DOHH2 (cell line): ENCODE measurements at regions not wholly inside any gene's neighbourhood (a gene's known extent, or its start where the extent isn't known, plus 50 kb on each side); places are given as distances from the start of the nearest gene placed in this dataset.

Experiments used
- EZH2phosphoT487 ChIP-seq: fragments of 200-600 bp; sonication (generic); IDR thresholded peaks from 2 replicates; pipeline ENCODE4 v1.6.1; 2017; ENCODE audit warnings: borderline replicate concordance, mild to moderate bottlenecking, antibody characterized with exemption, low read length, moderate library complexity, mixed read lengths
- TF ChIP-seq, protein P1 (sequence below): fragments of 200-600 bp; sonication (generic); IDR thresholded peaks from one replicate; pipeline ENCODE4 v1.5.1; 2014; ENCODE audit warnings: antibody characterized with exemption, mild to moderate bottlenecking, low read depth, low read length; ENCODE audit not compliant: poor library complexity, severe bottlenecking

DNA sequence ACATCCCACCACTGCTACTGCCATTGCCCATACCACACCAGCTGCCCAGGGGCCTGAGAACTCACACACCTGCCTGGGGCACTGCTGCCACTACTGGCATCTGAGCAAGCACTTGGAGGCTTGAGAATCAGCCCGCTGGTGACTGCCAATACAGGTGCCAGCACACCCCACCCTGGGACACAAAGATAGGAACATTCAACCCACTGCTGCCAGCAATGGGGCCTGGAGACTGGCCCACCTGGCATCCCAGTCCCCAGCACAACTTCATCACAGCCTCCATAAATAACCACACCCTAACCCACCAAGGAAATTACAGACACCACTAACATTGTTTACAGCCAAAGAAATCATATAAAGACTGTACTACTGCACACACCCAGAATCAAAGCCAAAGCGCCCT is 115.9 kb downstream of the SLC16A9 start:
- TF ChIP-seq, protein P1, sequence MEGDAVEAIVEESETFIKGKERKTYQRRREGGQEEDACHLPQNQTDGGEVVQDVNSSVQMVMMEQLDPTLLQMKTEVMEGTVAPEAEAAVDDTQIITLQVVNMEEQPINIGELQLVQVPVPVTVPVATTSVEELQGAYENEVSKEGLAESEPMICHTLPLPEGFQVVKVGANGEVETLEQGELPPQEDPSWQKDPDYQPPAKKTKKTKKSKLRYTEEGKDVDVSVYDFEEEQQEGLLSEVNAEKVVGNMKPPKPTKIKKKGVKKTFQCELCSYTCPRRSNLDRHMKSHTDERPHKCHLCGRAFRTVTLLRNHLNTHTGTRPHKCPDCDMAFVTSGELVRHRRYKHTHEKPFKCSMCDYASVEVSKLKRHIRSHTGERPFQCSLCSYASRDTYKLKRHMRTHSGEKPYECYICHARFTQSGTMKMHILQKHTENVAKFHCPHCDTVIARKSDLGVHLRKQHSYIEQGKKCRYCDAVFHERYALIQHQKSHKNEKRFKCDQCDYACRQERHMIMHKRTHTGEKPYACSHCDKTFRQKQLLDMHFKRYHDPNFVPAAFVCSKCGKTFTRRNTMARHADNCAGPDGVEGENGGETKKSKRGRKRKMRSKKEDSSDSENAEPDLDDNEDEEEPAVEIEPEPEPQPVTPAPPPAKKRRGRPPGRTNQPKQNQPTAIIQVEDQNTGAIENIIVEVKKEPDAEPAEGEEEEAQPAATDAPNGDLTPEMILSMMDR: no peak
- TF ChIP-seq EZH2phosphoT487: no peak
